A549 (cell line): ENCODE measurements at regions not wholly inside any gene's neighbourhood (a gene's known extent, or its start where the extent isn't known, plus 50 kb on each side); places are given as distances from the start of the nearest gene placed in this dataset.

ENCODE experiments used
- ATAC-seq, 2 experiments: fragments of 200-7000 bp in 1 of 2; fragments of >200 bp in 1 of 2; cut with Nextera tagmentation in 1 of 2; cut with Tn5 transposase in 1 of 2; 3 replicates each; pipeline versions ENCODE4 v1.8.0 to v1.9.1; 2018 to 2020; ENCODE audit warnings: mild to moderate bottlenecking in 1 of 2, moderate library complexity in 1 of 2
- CTCF ChIA-PET: fragments of 300-600 bp; sonication (Branson Sonifier 250); formaldehyde crosslinking; extraction: SDS; loops from one replicate; lab custom pipeline; 2021; ENCODE audit warnings: antibody characterized with exemption, inconsistent platforms; lab: Yijun Ruan, JAX
- POLR2A ChIA-PET: fragments of 350-600 bp; formaldehyde crosslinking; extraction: SDS; loops from one replicate; lab custom pipeline; 2021; ENCODE audit warnings: antibody characterized with exemption, inconsistent platforms; lab: Yijun Ruan, JAX
- DNase-seq, 2 experiments: peaks; one replicate each; pipeline versions ENCODE4 v3.0.0 to v3.0.0-alpha.2; 2011 to 2016; ENCODE audit warnings: low read depth in 1 of 2, low spot score in 1 of 2
- FAIRE-seq: peaks from 2 replicates; lab custom pipeline; 2011; peaks lifted over from hg19 to GRCh38; lab: Jason Lieb, UNC
- H3K27ac ChIP-seq, 2 experiments: fragments of >200 bp; sonication (Bioruptor Twin); formaldehyde crosslinking; 3 replicates each; pipeline ENCODE4 v1.5.1; 2016 to 2017
- H3K4me1 ChIP-seq: fragments of >200 bp; sonication (Bioruptor Twin); formaldehyde crosslinking; 3 replicates; pipeline ENCODE4 v1.6.1; 2016
- H3K4me2 ChIP-seq: fragments of >200 bp; sonication (Bioruptor Twin); formaldehyde crosslinking; 3 replicates; pipeline ENCODE4 v1.6.1; 2016
- H3K4me3 ChIP-seq: fragments of >200 bp; sonication (Bioruptor Twin); formaldehyde crosslinking; 3 replicates; pipeline ENCODE4 v1.5.1; 2016
- H3K9me3 ChIP-seq: fragments of >200 bp; sonication (Bioruptor Twin); formaldehyde crosslinking; 3 replicates; pipeline ENCODE4 v1.6.1; 2016
- ATOH8 ChIP-seq: fragments of 250-450 bp; sonication (Bioruptor Pico); IDR thresholded peaks from 2 replicates; pipeline ENCODE4 v1.5.0; 2020; ENCODE audit warnings: low read depth, mild to moderate bottlenecking, moderate library complexity
- CBX8 ChIP-seq: fragments of 200-600 bp; sonication (generic); IDR thresholded peaks from 2 replicates; pipeline ENCODE4 v1.6.1; 2016
- CEBPB ChIP-seq, 2 experiments: fragments of >200 bp in 1 of 2; sonication (Bioruptor Twin) in 1 of 2; formaldehyde crosslinking in 1 of 2; IDR thresholded peaks; 2 replicates each; pipeline ENCODE4 v1.6.1; 2012 to 2016
- E2F6 ChIP-seq: IDR thresholded peaks from 2 replicates; pipeline ENCODE4 v1.6.1; 2012; ENCODE audit warnings: low read depth, borderline replicate concordance
- GATA3 ChIP-seq: IDR thresholded peaks from 2 replicates; pipeline ENCODE4 v1.6.1; 2012; ENCODE audit warnings: borderline replicate concordance
- HDAC2 ChIP-seq: fragments of 200-600 bp; sonication (generic); IDR thresholded peaks from 2 replicates; pipeline ENCODE4 v1.6.1; 2016
- HEYL ChIP-seq: fragments of 250-450 bp; sonication (Bioruptor Pico); IDR thresholded peaks from 2 replicates; pipeline ENCODE4 v1.8.0; 2021; ENCODE audit warnings: mild to moderate bottlenecking, moderate library complexity
- HOXA7 ChIP-seq: fragments of 250-450 bp; sonication (Bioruptor Pico); IDR thresholded peaks from 2 replicates; pipeline ENCODE4 v1.5.0; 2020; ENCODE audit warnings: mild to moderate bottlenecking, moderate library complexity
- MAZ ChIP-seq: fragments of 150-350 bp; IDR thresholded peaks from 2 replicates; pipeline ENCODE4 v1.6.1; 2014; ENCODE audit warnings: antibody characterized with exemption, low read depth, low read length, borderline replicate concordance
- REST ChIP-seq: fragments of 200-600 bp; sonication (generic); IDR thresholded peaks from 2 replicates; pipeline ENCODE4 v1.6.1; 2016; ENCODE audit warnings: antibody characterized with exemption, mild to moderate bottlenecking, moderate library complexity
- USF2 ChIP-seq: fragments of 450-650 bp; IDR thresholded peaks from 2 replicates; pipeline ENCODE4 v1.6.1; 2014; ENCODE audit warnings: antibody characterized with exemption
- ZFP36 ChIP-seq: fragments of 450-650 bp; IDR thresholded peaks from 2 replicates; pipeline ENCODE4 v1.6.1; 2014; ENCODE audit warnings: borderline replicate concordance; ENCODE audit not compliant: partially characterized antibody
- ZSCAN20 ChIP-seq: fragments of 250-450 bp; sonication (Bioruptor Pico); IDR thresholded peaks from 2 replicates; pipeline ENCODE4 v1.8.0; 2022; ENCODE audit warnings: mild to moderate bottlenecking, moderate library complexity
- whole genome bisulfite sequencing: methylation state at CpG from one replicate; pipeline ENCODE4 v1.1.6; 2017; ENCODE audit errors: missing lambda C conversion rate; 5-methylcytosine and 5-hydroxymethylcytosine counted together

- no peaks in the 10 kb centered on the region for H3K4me1 ChIP-seq
- TF ChIP-seq ZFP36 (no peak), CBX8 (no peak), ZSCAN20 (CRISPR knock-in tag) (no peak), USF2 (no peak), GATA3 (no peak), E2F6 (no peak)
- H3K27ac ChIP-seq = no peak overlapping the region
- WGBS = 69% methylated on average over 14 of the region's 14 CpGs
- ATAC-seq = no peak; a peak in 1 of 6 replicates
- no peaks in the 10 kb centered on the region for H3K9me3 ChIP-seq
- no peak for FAIRE-seq
- H3K4me3 ChIP-seq = no peak overlapping the region
- POLR2A ChIA-PET = no interaction called here
- DNase-seq = no peak
- H3K4me2 ChIP-seq = no peak overlapping the region
- CTCF ChIA-PET = interaction anchor here (0.6 to 1.5 kb wide), 7 partner anchors 10 to 318 kb away, joined by 3 to 4 read pairs (median 3); no protein-coding TSS in a partner anchor
These were observed 53.7 kb upstream of the MEF2A start for GRCh38 chr15:99511866-99512661.

- no peak for DNase-seq
- ATAC-seq = no peak
- FAIRE-seq = peak; percentile 54
- Histone ChIP-seq H3K27ac (no peak overlapping the region), H3K4me1 (no peaks in the 10 kb centered on the region), H3K4me3 (no peak overlapping the region), H3K4me2 (no peak overlapping the region), H3K9me3 (no peaks in the 10 kb centered on the region)
- TF ChIP-seq HDAC2 = no peak
- no peak for TF ChIP-seq MAZ
- no peak for TF ChIP-seq REST
- no peak for TF ChIP-seq USF2
- TF ChIP-seq CBX8 = no peak
- TF ChIP-seq HOXA7 (CRISPR knock-in tag) = no peak
- no peak for TF ChIP-seq ATOH8
- no peak for TF ChIP-seq CEBPB (IDR thresholded peaks at IDR 0.05)
- no peak for TF ChIP-seq HEYL (CRISPR knock-in tag)
- POLR2A ChIA-PET = no interaction called here
- 54% methylated on average over 5 of the region's 5 CpGs for WGBS
- CTCF ChIA-PET = interaction anchor here (1.0 kb wide), 2 partner anchors 10 to 242 kb away, joined by 3 read pairs; no protein-coding TSS in a partner anchor
These were observed 51.5 kb upstream of the MEF2A start for GRCh38 chr15:99514306-99514705.
